ENCODE measurements at regions not wholly inside any gene's neighbourhood (a gene's known extent, or its start where the extent isn't known, plus 50 kb on each side); places are given as distances from the start of the nearest gene placed in this dataset.
A peak's percentile ranks its signal among the peaks of the same experiment; 100 is the strongest.

GRCh38 chr2:83142934-83143333 is 1316.1 kb downstream of the SUCLG1 start:
- H3K36me3 ChIP-seq: no peaks in the 10 kb centered on the region

DNA sequence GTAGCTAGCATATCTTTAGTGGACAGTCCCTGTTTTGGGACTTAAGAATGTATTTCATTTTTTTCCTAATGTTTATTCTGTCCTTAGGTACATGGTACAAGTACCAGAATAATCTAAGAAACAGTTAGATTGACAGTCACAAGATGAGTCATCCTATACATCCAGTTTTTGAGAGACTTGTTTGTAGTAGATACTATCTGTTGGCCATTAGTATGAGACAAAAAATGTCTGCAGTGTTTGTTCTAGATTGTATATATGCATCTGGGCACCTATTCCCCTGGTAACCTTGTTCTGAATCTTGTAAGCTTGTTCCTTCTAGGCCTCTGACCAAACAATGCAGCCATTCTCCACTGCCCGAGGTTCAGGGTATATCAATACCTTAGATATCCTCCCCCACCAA is 1343.5 kb downstream of the SUCLG1 start:
- Histone ChIP-seq H3K4me3 (no peak overlapping the region), H3K27me3 (no peaks in the 10 kb centered on the region), H3K27ac (no peak overlapping the region), H3K9me3 (ENCODE audit: low read depth) (no peaks in the 10 kb centered on the region), H3K4me1 (ENCODE audit: low read depth) (no peaks in the 10 kb centered on the region), H3K36me3 (no peaks in the 10 kb centered on the region)
- no peak for DNase-seq (ENCODE audit: low read depth in 1 of 2, low spot score in 1 of 2)
- TF ChIP-seq, protein P1, sequence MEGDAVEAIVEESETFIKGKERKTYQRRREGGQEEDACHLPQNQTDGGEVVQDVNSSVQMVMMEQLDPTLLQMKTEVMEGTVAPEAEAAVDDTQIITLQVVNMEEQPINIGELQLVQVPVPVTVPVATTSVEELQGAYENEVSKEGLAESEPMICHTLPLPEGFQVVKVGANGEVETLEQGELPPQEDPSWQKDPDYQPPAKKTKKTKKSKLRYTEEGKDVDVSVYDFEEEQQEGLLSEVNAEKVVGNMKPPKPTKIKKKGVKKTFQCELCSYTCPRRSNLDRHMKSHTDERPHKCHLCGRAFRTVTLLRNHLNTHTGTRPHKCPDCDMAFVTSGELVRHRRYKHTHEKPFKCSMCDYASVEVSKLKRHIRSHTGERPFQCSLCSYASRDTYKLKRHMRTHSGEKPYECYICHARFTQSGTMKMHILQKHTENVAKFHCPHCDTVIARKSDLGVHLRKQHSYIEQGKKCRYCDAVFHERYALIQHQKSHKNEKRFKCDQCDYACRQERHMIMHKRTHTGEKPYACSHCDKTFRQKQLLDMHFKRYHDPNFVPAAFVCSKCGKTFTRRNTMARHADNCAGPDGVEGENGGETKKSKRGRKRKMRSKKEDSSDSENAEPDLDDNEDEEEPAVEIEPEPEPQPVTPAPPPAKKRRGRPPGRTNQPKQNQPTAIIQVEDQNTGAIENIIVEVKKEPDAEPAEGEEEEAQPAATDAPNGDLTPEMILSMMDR (IDR thresholded peaks at IDR 0.05; ENCODE audit: low read depth, low read length): no peak

More at GRCh38 chr2:83142934-83143333, 1316.1 kb downstream of the SUCLG1 start:
- H3K27ac ChIP-seq: no peak overlapping the region
- no peak for DNase-seq (ENCODE audit: low read depth in 1 of 2, low spot score in 1 of 2)
- H3K4me3 ChIP-seq: no peak overlapping the region
- no peaks in the 10 kb centered on the region for H3K4me1 ChIP-seq (ENCODE audit: low read depth)
- TF ChIP-seq, protein P1 (IDR thresholded peaks at IDR 0.05; ENCODE audit: low read depth, low read length): no peak
- H3K9me3 ChIP-seq (ENCODE audit: low read depth): no peaks in the 10 kb centered on the region
- no peaks in the 10 kb centered on the region for H3K27me3 ChIP-seq

GRCh38 chr2:83115155-83115554 is 1343.9 kb downstream of the SUCLG1 start:
- Histone ChIP-seq H3K9me3 (ENCODE audit: low read depth) (no peaks in the 10 kb centered on the region), H3K4me1 (ENCODE audit: low read depth) (no peaks in the 10 kb centered on the region), H3K4me3 (no peak overlapping the region), H3K27ac (no peak overlapping the region), H3K27me3 (no peaks in the 10 kb centered on the region), H3K36me3 (no peaks in the 10 kb centered on the region)
- DNase-seq (ENCODE audit: low read depth in 1 of 2, low spot score in 1 of 2): no peak
- TF ChIP-seq, protein P1 (IDR thresholded peaks at IDR 0.05; ENCODE audit: low read depth, low read length): no peak

- TF ChIP-seq, protein P1 (IDR thresholded peaks at IDR 0.05; ENCODE audit: low read depth, low read length): no peak
- no peak for DNase-seq (ENCODE audit: low read depth in 1 of 2, low spot score in 1 of 2)
- Histone ChIP-seq H3K4me1 (ENCODE audit: low read depth) (no peaks in the 10 kb centered on the region), H3K27ac (no peak overlapping the region), H3K4me3 (no peak overlapping the region), H3K9me3 (ENCODE audit: low read depth) (no peaks in the 10 kb centered on the region), H3K27me3 (no peaks in the 10 kb centered on the region), H3K36me3 (no peaks in the 10 kb centered on the region)
These were observed 1345.1 kb downstream of the SUCLG1 start for GRCh38 chr2:83113953-83114352.

DNA sequence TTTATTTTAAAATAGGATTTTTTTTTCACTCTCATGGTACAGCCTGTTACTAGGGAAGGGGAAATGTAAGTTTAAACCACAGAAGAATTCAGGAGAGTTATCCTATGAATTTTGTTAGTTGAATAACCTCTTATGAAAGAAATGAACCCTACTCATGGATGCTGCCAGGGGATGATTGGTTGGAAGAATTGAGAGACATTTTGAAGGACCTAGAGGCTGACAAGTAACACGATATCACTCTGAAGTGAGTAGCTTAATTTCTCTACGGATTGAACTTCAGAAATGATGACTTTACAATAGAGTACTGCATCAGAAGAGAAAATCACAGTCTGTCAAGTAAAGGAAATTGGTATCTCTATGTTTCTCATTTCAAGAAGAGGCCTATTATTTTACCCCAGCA is 1346.2 kb downstream of the SUCLG1 start:
- no peaks in the 10 kb centered on the region for H3K27me3 ChIP-seq
- peak in 1 of 2 donors; percentile 7 for DNase-seq (ENCODE audit: low read depth in 1 of 2, low spot score in 1 of 2)
- no peak overlapping the region for H3K4me3 ChIP-seq
- TF ChIP-seq, protein P1 (IDR thresholded peaks at IDR 0.05; ENCODE audit: low read depth, low read length): no peak
- H3K9me3 ChIP-seq (ENCODE audit: low read depth): no peaks in the 10 kb centered on the region
- no peak overlapping the region for H3K27ac ChIP-seq
- no peaks in the 10 kb centered on the region for H3K4me1 ChIP-seq (ENCODE audit: low read depth)
- no peaks in the 10 kb centered on the region for H3K36me3 ChIP-seq

GRCh38 chr2:83109284-83109683 is 1349.8 kb downstream of the SUCLG1 start:
- Histone ChIP-seq H3K27ac (no peak overlapping the region), H3K27me3 (no peaks in the 10 kb centered on the region), H3K4me1 (ENCODE audit: low read depth) (peaks cover 4% of the 10 kb centered on the region), H3K9me3 (ENCODE audit: low read depth) (no peaks in the 10 kb centered on the region), H3K36me3 (no peaks in the 10 kb centered on the region), H3K4me3 (no peak overlapping the region)
- DNase-seq (ENCODE audit: low read depth in 1 of 2, low spot score in 1 of 2): no peak
- TF ChIP-seq, protein P1 (IDR thresholded peaks at IDR 0.05; ENCODE audit: low read depth, low read length): no peak

All from cardiac muscle cell (in vitro differentiated cells and primary cell).